GM23338 (cell line): ENCODE measurements at regions not wholly inside any gene's neighbourhood (a gene's known extent, or its start where the extent isn't known, plus 50 kb on each side); places are given as distances from the start of the nearest gene placed in this dataset.

ENCODE experiments used
- ATAC-seq: fragments of 200-7000 bp; cut with Tn5 transposase; 3 replicates; pipeline ENCODE4 v1.9.1; 2020
- DNase-seq: peaks from one replicate; pipeline ENCODE4 v3.0.0-alpha.2; 2015; ENCODE audit warnings: low spot score
- H2AFZ ChIP-seq: fragments of 200-600 bp; sonication (generic); 2 replicates; pipeline ENCODE4 v1.8.0; 2016; ENCODE audit warnings: antibody characterized with exemption, mild to moderate bottlenecking, moderate library complexity
- H3F3A ChIP-seq: fragments of 200-600 bp; sonication (generic); replicated peaks from 2 replicates; pipeline ENCODE4 v1.8.0; 2017; ENCODE audit warnings: antibody characterized with exemption, mixed run types, low read depth
- H3K27ac ChIP-seq: fragments of 200-600 bp; sonication (generic); 2 replicates; pipeline ENCODE4 v1.6.1; 2016; ENCODE audit warnings: low read depth
- H3K27me3 ChIP-seq: fragments of 200-600 bp; sonication (generic); 2 replicates; pipeline ENCODE4 v1.8.0; 2016; ENCODE audit warnings: mild to moderate bottlenecking, mixed run types, moderate library complexity; ENCODE audit not compliant: insufficient read depth
- H3K36me3 ChIP-seq: fragments of 200-600 bp; sonication (generic); 2 replicates; pipeline ENCODE4 v1.8.0; 2016; ENCODE audit warnings: mild to moderate bottlenecking; ENCODE audit not compliant: insufficient read depth
- H3K4me1 ChIP-seq: fragments of 200-600 bp; sonication (generic); 2 replicates; pipeline ENCODE4 v1.8.0; 2016; ENCODE audit warnings: mild to moderate bottlenecking, moderate library complexity; ENCODE audit not compliant: insufficient read depth
- H3K4me2 ChIP-seq: fragments of 200-600 bp; sonication (generic); 2 replicates; pipeline ENCODE4 v1.7.1; 2017; ENCODE audit warnings: mixed run types
- H3K4me3 ChIP-seq: fragments of 200-600 bp; sonication (generic); 2 replicates; pipeline ENCODE4 v1.6.1; 2016; ENCODE audit warnings: mixed run types
- H3K79me2 ChIP-seq: fragments of 200-600 bp; sonication (generic); replicated peaks from 2 replicates; pipeline ENCODE4 v1.8.0; 2017; ENCODE audit warnings: mild to moderate bottlenecking; ENCODE audit not compliant: insufficient read depth
- H3K9me2 ChIP-seq: fragments of 200-600 bp; sonication (generic); 2 replicates; pipeline ENCODE4 v1.8.0; 2017; ENCODE audit not compliant: insufficient read depth
- H4K20me1 ChIP-seq: fragments of 200-600 bp; sonication (generic); replicated peaks from 2 replicates; pipeline ENCODE4 v1.8.0; 2017; ENCODE audit warnings: mild to moderate bottlenecking; ENCODE audit not compliant: insufficient read depth
- H3K27ac Mint-ChIP-seq: 2 replicates; pipeline ENCODE4 v1.8.0; 2020; ENCODE audit warnings: inconsistent platforms, mild to moderate bottlenecking, moderate library complexity, mixed read lengths
- H3K27me3 Mint-ChIP-seq: 3 replicates; pipeline ENCODE4 v1.8.0; 2022; ENCODE audit warnings: low read depth, mild to moderate bottlenecking, moderate library complexity, mixed read lengths, inconsistent platforms; ENCODE audit not compliant: insufficient read depth, poor library complexity
- H3K36me3 Mint-ChIP-seq: 3 replicates; pipeline ENCODE4 v1.8.0; 2021; ENCODE audit warnings: low read depth, mild to moderate bottlenecking, inconsistent platforms, moderate library complexity, mixed read lengths
- H3K4me1 Mint-ChIP-seq: 3 replicates; pipeline ENCODE4 v1.8.0; 2020; ENCODE audit warnings: mild to moderate bottlenecking, inconsistent platforms, mixed read lengths
- H3K4me3 Mint-ChIP-seq: 3 replicates; pipeline ENCODE4 v1.8.0; 2021; ENCODE audit warnings: moderate library complexity, mild to moderate bottlenecking, inconsistent platforms, mixed read lengths
- H3K9me3 Mint-ChIP-seq: 3 replicates; pipeline ENCODE4 v1.8.0; 2020; ENCODE audit warnings: moderate library complexity, mild to moderate bottlenecking, inconsistent platforms, mixed read lengths
- CREB1 ChIP-seq: fragments of 250-450 bp; sonication (Bioruptor Pico); IDR thresholded peaks from 2 replicates; pipeline ENCODE4 v1.5.0; 2020; ENCODE audit warnings: low read depth, mild to moderate bottlenecking, moderate library complexity
- EZH2 ChIP-seq: fragments of 200-600 bp; sonication (generic); IDR thresholded peaks from one replicate; pipeline ENCODE4 v1.8.0; 2017; ENCODE audit warnings: antibody characterized with exemption, mild to moderate bottlenecking, low read depth; ENCODE audit not compliant: unreplicated experiment
- EZH2phosphoT487 ChIP-seq: fragments of 200-600 bp; sonication (generic); IDR thresholded peaks from one replicate; pipeline ENCODE4 v1.8.1; 2018; ENCODE audit warnings: antibody characterized with exemption; ENCODE audit not compliant: unreplicated experiment
- NANOG ChIP-seq: IDR thresholded peaks from 2 replicates; pipeline ENCODE4 v1.6.1; 2016; ENCODE audit warnings: antibody characterized with exemption, borderline replicate concordance
- ZNF331 ChIP-seq: fragments of 250-450 bp; sonication (Bioruptor Pico); IDR thresholded peaks from 2 replicates; pipeline ENCODE4 v1.5.0; 2020; ENCODE audit warnings: low read depth, mild to moderate bottlenecking, moderate library complexity
- TF ChIP-seq, protein P1 (sequence below): IDR thresholded peaks from one replicate; pipeline ENCODE4 v1.6.1; 2018; ENCODE audit warnings: antibody characterized with exemption; ENCODE audit not compliant: unreplicated experiment
- TF ChIP-seq, protein P2 (sequence below): IDR thresholded peaks from 2 replicates; pipeline ENCODE4 v1.6.1; 2016; ENCODE audit warnings: antibody characterized with exemption
- TF ChIP-seq, protein P3 (sequence below), 2 experiments: fragments of 200-600 bp in 1 of 2; sonication (generic) in 1 of 2; conservative IDR thresholded peaks; 2 replicates each; pipeline versions ENCODE4 v1.5.1 to v1.6.1; 2016 to 2017; ENCODE audit warnings: antibody characterized with exemption in 2 of 2, low read depth in 2 of 2, mild to moderate bottlenecking in 2 of 2, moderate library complexity in 1 of 2
- TF ChIP-seq, protein P4 (sequence below): fragments of 250-450 bp; sonication (Bioruptor Pico); IDR thresholded peaks from 2 replicates; pipeline ENCODE4 v1.5.0; 2020; ENCODE audit warnings: mild to moderate bottlenecking, moderate library complexity

DNA sequence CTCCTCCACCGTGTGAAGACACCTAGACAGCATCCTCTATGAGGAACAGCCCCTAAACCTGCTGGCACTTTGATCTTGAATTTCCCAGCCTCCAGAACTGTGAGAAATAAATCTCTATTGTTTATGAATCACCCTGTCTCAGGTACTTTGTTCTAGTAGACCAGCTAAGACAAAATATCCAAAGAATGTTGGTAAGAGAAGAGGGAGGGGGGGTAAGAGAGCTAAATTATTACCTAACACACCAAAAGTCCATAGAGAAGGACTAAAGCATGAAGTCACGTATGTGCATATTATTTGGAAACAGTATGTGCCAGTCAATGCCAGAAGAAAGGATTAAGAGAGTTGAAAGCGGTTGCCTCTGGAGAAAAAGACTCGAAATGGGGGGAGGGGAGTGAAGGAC lies 211.0 kb downstream of the SP3 start (continued):
- TF ChIP-seq ZNF331 = no peak
- TF ChIP-seq, protein P1, sequence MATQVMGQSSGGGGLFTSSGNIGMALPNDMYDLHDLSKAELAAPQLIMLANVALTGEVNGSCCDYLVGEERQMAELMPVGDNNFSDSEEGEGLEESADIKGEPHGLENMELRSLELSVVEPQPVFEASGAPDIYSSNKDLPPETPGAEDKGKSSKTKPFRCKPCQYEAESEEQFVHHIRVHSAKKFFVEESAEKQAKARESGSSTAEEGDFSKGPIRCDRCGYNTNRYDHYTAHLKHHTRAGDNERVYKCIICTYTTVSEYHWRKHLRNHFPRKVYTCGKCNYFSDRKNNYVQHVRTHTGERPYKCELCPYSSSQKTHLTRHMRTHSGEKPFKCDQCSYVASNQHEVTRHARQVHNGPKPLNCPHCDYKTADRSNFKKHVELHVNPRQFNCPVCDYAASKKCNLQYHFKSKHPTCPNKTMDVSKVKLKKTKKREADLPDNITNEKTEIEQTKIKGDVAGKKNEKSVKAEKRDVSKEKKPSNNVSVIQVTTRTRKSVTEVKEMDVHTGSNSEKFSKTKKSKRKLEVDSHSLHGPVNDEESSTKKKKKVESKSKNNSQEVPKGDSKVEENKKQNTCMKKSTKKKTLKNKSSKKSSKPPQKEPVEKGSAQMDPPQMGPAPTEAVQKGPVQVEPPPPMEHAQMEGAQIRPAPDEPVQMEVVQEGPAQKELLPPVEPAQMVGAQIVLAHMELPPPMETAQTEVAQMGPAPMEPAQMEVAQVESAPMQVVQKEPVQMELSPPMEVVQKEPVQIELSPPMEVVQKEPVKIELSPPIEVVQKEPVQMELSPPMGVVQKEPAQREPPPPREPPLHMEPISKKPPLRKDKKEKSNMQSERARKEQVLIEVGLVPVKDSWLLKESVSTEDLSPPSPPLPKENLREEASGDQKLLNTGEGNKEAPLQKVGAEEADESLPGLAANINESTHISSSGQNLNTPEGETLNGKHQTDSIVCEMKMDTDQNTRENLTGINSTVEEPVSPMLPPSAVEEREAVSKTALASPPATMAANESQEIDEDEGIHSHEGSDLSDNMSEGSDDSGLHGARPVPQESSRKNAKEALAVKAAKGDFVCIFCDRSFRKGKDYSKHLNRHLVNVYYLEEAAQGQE = no peak
- TF ChIP-seq, protein P2, sequence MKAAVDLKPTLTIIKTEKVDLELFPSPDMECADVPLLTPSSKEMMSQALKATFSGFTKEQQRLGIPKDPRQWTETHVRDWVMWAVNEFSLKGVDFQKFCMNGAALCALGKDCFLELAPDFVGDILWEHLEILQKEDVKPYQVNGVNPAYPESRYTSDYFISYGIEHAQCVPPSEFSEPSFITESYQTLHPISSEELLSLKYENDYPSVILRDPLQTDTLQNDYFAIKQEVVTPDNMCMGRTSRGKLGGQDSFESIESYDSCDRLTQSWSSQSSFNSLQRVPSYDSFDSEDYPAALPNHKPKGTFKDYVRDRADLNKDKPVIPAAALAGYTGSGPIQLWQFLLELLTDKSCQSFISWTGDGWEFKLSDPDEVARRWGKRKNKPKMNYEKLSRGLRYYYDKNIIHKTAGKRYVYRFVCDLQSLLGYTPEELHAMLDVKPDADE = no peak
- TF ChIP-seq, protein P3, sequence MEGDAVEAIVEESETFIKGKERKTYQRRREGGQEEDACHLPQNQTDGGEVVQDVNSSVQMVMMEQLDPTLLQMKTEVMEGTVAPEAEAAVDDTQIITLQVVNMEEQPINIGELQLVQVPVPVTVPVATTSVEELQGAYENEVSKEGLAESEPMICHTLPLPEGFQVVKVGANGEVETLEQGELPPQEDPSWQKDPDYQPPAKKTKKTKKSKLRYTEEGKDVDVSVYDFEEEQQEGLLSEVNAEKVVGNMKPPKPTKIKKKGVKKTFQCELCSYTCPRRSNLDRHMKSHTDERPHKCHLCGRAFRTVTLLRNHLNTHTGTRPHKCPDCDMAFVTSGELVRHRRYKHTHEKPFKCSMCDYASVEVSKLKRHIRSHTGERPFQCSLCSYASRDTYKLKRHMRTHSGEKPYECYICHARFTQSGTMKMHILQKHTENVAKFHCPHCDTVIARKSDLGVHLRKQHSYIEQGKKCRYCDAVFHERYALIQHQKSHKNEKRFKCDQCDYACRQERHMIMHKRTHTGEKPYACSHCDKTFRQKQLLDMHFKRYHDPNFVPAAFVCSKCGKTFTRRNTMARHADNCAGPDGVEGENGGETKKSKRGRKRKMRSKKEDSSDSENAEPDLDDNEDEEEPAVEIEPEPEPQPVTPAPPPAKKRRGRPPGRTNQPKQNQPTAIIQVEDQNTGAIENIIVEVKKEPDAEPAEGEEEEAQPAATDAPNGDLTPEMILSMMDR (conservative IDR thresholded peaks at IDR 0.05; ENCODE audit: low read depth in 2 of 2) = no peak

DNA sequence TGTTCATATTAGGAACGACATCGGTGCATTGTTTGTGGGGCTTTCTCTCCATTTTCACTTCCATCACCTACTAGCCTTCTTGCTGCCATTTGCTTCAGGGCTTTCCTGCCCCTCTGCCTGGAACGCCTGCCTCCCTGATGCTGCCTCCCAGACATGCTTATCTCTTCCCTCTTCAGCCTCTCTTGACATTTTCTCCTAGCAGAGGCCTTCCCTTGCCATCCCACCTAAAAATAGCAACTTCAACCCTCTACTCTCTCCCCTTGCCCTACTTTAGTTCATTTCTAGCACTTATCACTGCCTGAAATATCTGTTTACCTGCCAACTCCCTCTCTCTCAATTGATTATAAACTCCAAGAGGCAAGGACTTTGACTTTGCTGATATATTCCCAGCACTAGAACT lies 210.3 kb downstream of the SP3 start:
- no peak overlapping the region for H2AFZ ChIP-seq
- no peak overlapping the region for H3K4me2 ChIP-seq
- H3K27ac Mint-ChIP-seq = no peak overlapping the region; the same call in 1 of the 2 replicates
- H3F3A ChIP-seq = no peaks in the 10 kb centered on the region
- no peak for DNase-seq
- peaks cover 7% of the 10 kb centered on the region for H3K27me3 Mint-ChIP-seq
- ATAC-seq = no peak
- no peaks in the 10 kb centered on the region for H3K36me3 ChIP-seq
- no peak overlapping the region for H3K4me3 ChIP-seq
- H3K4me3 Mint-ChIP-seq = no peak overlapping the region
- no peaks in the 10 kb centered on the region for H4K20me1 ChIP-seq
- H3K79me2 ChIP-seq = no peaks in the 10 kb centered on the region
- no peaks in the 10 kb centered on the region for H3K9me2 ChIP-seq
- H3K27ac ChIP-seq = no peak overlapping the region
- H3K27me3 ChIP-seq = no peaks in the 10 kb centered on the region
- no peaks in the 10 kb centered on the region for H3K36me3 Mint-ChIP-seq
- peaks cover 44% of the 10 kb centered on the region for H3K4me1 ChIP-seq
- no peaks in the 10 kb centered on the region for H3K9me3 Mint-ChIP-seq
- H3K4me1 Mint-ChIP-seq = peaks cover 46% of the 10 kb centered on the region
- TF ChIP-seq EZH2phosphoT487 = no peak
- TF ChIP-seq EZH2 = no peak
- TF ChIP-seq, protein P4, sequence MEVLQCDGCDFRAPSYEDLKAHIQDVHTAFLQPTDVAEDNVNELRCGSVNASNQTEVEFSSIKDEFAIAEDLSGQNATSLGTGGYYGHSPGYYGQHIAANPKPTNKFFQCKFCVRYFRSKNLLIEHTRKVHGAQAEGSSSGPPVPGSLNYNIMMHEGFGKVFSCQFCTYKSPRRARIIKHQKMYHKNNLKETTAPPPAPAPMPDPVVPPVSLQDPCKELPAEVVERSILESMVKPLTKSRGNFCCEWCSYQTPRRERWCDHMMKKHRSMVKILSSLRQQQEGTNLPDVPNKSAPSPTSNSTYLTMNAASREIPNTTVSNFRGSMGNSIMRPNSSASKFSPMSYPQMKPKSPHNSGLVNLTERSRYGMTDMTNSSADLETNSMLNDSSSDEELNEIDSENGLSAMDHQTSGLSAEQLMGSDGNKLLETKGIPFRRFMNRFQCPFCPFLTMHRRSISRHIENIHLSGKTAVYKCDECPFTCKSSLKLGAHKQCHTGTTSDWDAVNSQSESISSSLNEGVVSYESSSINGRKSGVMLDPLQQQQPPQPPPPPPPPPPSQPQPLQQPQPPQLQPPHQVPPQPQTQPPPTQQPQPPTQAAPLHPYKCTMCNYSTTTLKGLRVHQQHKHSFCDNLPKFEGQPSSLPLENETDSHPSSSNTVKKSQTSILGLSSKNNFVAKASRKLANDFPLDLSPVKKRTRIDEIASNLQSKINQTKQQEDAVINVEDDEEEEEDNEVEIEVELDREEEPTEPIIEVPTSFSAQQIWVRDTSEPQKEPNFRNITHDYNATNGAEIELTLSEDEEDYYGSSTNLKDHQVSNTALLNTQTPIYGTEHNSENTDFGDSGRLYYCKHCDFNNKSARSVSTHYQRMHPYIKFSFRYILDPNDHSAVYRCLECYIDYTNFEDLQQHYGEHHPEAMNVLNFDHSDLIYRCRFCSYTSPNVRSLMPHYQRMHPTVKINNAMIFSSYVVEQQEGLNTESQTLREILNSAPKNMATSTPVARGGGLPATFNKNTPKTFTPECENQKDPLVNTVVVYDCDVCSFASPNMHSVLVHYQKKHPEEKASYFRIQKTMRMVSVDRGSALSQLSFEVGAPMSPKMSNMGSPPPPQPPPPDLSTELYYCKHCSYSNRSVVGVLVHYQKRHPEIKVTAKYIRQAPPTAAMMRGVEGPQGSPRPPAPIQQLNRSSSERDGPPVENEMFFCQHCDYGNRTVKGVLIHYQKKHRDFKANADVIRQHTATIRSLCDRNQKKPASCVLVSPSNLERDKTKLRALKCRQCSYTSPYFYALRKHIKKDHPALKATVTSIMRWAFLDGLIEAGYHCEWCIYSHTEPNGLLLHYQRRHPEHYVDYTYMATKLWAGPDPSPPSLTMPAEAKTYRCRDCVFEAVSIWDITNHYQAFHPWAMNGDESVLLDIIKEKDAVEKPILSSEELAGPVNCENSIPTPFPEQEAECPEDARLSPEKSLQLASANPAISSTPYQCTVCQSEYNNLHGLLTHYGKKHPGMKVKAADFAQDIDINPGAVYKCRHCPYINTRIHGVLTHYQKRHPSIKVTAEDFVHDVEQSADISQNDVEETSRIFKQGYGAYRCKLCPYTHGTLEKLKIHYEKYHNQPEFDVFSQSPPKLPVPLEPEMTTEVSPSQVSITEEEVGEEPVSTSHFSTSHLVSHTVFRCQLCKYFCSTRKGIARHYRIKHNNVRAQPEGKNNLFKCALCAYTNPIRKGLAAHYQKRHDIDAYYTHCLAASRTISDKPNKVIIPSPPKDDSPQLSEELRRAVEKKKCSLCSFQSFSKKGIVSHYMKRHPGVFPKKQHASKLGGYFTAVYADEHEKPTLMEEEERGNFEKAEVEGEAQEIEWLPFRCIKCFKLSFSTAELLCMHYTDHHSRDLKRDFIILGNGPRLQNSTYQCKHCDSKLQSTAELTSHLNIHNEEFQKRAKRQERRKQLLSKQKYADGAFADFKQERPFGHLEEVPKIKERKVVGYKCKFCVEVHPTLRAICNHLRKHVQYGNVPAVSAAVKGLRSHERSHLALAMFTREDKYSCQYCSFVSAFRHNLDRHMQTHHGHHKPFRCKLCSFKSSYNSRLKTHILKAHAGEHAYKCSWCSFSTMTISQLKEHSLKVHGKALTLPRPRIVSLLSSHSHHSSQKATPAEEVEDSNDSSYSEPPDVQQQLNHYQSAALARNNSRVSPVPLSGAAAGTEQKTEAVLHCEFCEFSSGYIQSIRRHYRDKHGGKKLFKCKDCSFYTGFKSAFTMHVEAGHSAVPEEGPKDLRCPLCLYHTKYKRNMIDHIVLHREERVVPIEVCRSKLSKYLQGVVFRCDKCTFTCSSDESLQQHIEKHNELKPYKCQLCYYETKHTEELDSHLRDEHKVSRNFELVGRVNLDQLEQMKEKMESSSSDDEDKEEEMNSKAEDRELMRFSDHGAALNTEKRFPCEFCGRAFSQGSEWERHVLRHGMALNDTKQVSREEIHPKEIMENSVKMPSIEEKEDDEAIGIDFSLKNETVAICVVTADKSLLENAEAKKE = no peak
- TF ChIP-seq CREB1 = no peak
- TF ChIP-seq, protein P1 = no peak
- no peak for TF ChIP-seq NANOG
